HG03378 (cell line): ENCODE measurements at regions not wholly inside any gene's neighbourhood (a gene's known extent, or its start where the extent isn't known, plus 50 kb on each side); places are given as distances from the start of the nearest gene placed in this dataset.

Experiments used
- ATAC-seq: cut with Tn5 transposase; IDR thresholded peaks from one replicate; pipeline ENCODE4 v1.9.1; 2021; ENCODE audit warnings: mild to moderate bottlenecking, moderate library complexity; ENCODE audit not compliant: unreplicated experiment

GRCh38 chr12:115763376-115763775 lies 514.1 kb downstream of the MED13L start:
- ATAC-seq: no peak

- ATAC-seq: no peak
Observed at GRCh38 chr12:115762936-115763335, 514.6 kb downstream of the MED13L start.

GRCh38 chr12:115761784-115762183 lies 515.7 kb downstream of the MED13L start:
- no peak for ATAC-seq

GRCh38 chr12:115760231-115760630 lies 517.3 kb downstream of the MED13L start:
- no peak for ATAC-seq

GRCh38 chr12:115758877-115759620 lies 518.4 kb downstream of the MED13L start:
- no peak for ATAC-seq

GRCh38 chr12:115758183-115758582 lies 519.3 kb downstream of the MED13L start:
- ATAC-seq: no peak

- ATAC-seq: no peak
Observed at GRCh38 chr12:115756804-115757203, 520.7 kb downstream of the MED13L start.

GRCh38 chr12:115756271-115756670 lies 521.2 kb downstream of the MED13L start:
- no peak for ATAC-seq

GRCh38 chr12:115755725-115756085 lies 521.8 kb downstream of the MED13L start:
- ATAC-seq: no peak

- no peak for ATAC-seq
Observed at GRCh38 chr12:115755061-115755724, 522.3 kb downstream of the MED13L start.

- no peak for ATAC-seq
Observed at GRCh38 chr12:115752913-115753726, 524.4 kb downstream of the MED13L start.

GRCh38 chr12:115752156-115752555 lies 525.3 kb downstream of the MED13L start:
- ATAC-seq: no peak

- ATAC-seq: no peak
Observed at GRCh38 chr12:115750340-115750739, 527.2 kb downstream of the MED13L start.

GRCh38 chr12:115749071-115749841 lies 528.2 kb downstream of the MED13L start:
- no peak for ATAC-seq

GRCh38 chr12:115740586-115741155 lies 536.8 kb downstream of the MED13L start:
- ATAC-seq: no peak

- no peak for ATAC-seq
Observed at GRCh38 chr12:115737895-115738294, 539.6 kb downstream of the MED13L start.

GRCh38 chr12:115736360-115736759 lies 541.1 kb downstream of the MED13L start:
- ATAC-seq: no peak

GRCh38 chr12:115730975-115731541 lies 546.4 kb downstream of the MED13L start:
- no peak for ATAC-seq

GRCh38 chr12:115726691-115727090 lies 550.8 kb downstream of the MED13L start:
- ATAC-seq: no peak

- no peak for ATAC-seq
Observed at GRCh38 chr12:115722181-115722580, 555.3 kb downstream of the MED13L start.
